ENCODE measurements at regions not wholly inside any gene's neighbourhood (a gene's known extent, or its start where the extent isn't known, plus 50 kb on each side); places are given as distances from the start of the nearest gene placed in this dataset.

- DNase-seq (ENCODE audit: low read depth in 2 of 2): no peak
Measured at GRCh38 chr16:65681406-65681805, 559.5 kb upstream of the CDH11 start.

GRCh38 chr16:65679785-65680184 is 557.9 kb upstream of the CDH11 start:
- no peak for DNase-seq (ENCODE audit: low read depth in 2 of 2)

- DNase-seq (ENCODE audit: low read depth in 2 of 2): no peak
Measured at GRCh38 chr16:65675161-65675560, 553.3 kb upstream of the CDH11 start.

GRCh38 chr16:65672960-65673359 is 551.1 kb upstream of the CDH11 start:
- DNase-seq (ENCODE audit: low read depth in 2 of 2): no peak

- no peak for DNase-seq (ENCODE audit: low read depth in 2 of 2)
Measured at GRCh38 chr16:65671071-65671470, 549.2 kb upstream of the CDH11 start.

- no peak for DNase-seq (ENCODE audit: low read depth in 2 of 2)
Measured at GRCh38 chr16:65668064-65668595, 546.3 kb upstream of the CDH11 start.

GRCh38 chr16:65667011-65667578 is 545.2 kb upstream of the CDH11 start:
- DNase-seq (ENCODE audit: low read depth in 2 of 2): no peak

- DNase-seq (ENCODE audit: low read depth in 2 of 2): no peak
Measured at GRCh38 chr16:65666132-65666941, 544.5 kb upstream of the CDH11 start.

- no peak for DNase-seq (ENCODE audit: low read depth in 2 of 2)
Measured at GRCh38 chr16:65665586-65665985, 543.7 kb upstream of the CDH11 start.

- DNase-seq (ENCODE audit: low read depth in 2 of 2): no peak
Measured at GRCh38 chr16:65663774-65664173, 541.9 kb upstream of the CDH11 start.

- DNase-seq (ENCODE audit: low read depth in 2 of 2): no peak
Measured at GRCh38 chr16:65662256-65662655, 540.4 kb upstream of the CDH11 start.

GRCh38 chr16:65661558-65661957 is 539.7 kb upstream of the CDH11 start:
- no peak for DNase-seq (ENCODE audit: low read depth in 2 of 2)

- DNase-seq (ENCODE audit: low read depth in 2 of 2): no peak
Measured at GRCh38 chr16:65660390-65660789, 538.5 kb upstream of the CDH11 start.

- DNase-seq (ENCODE audit: low read depth in 2 of 2): no peak
Measured at GRCh38 chr16:65659758-65660157, 537.9 kb upstream of the CDH11 start.

- DNase-seq (ENCODE audit: low read depth in 2 of 2): no peak
Measured at GRCh38 chr16:65658787-65659220, 536.9 kb upstream of the CDH11 start.

- DNase-seq (ENCODE audit: low read depth in 2 of 2): no peak
Measured at GRCh38 chr16:65658349-65658748, 536.5 kb upstream of the CDH11 start.

- DNase-seq (ENCODE audit: low read depth in 2 of 2): no peak
Measured at GRCh38 chr16:65657556-65657955, 535.7 kb upstream of the CDH11 start.

GRCh38 chr16:65657071-65657494 is 535.2 kb upstream of the CDH11 start:
- DNase-seq (ENCODE audit: low read depth in 2 of 2): no peak

- no peak for DNase-seq (ENCODE audit: low read depth in 2 of 2)
Measured at GRCh38 chr16:65655802-65656201, 533.9 kb upstream of the CDH11 start.

- DNase-seq (ENCODE audit: low read depth in 2 of 2): no peak
Measured at GRCh38 chr16:65648101-65648500, 526.2 kb upstream of the CDH11 start.

GRCh38 chr16:65644821-65645220 is 523.0 kb upstream of the CDH11 start:
- no peak for DNase-seq (ENCODE audit: low read depth in 2 of 2)

- DNase-seq (ENCODE audit: low read depth in 2 of 2): no peak
Measured at GRCh38 chr16:65641762-65642289, 520.0 kb upstream of the CDH11 start.
